ENCODE measurements at regions not wholly inside any gene's neighbourhood (a gene's known extent, or its start where the extent isn't known, plus 50 kb on each side); places are given as distances from the start of the nearest gene placed in this dataset.

DNA sequence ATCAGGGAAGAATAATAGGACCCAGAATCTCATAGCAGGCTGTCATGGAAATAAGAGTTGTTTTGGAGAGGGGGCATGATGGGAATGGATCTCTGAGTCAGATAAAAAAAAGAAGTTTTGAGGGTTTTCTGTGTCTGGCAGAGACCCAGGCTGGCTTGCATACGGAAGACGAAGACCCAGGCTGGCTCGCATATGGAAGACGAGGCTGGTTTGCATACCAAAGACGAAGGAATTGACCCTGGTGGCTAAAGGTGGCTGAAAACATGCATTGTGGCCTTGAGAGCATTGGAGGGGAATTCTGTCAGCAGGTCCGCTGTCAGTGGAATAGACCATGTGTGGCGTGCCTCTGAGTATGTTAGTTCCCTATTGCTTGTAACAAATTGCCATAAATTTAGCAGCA lies 335.1 kb downstream of the BTBD3 start:
- H3K4me3 ChIP-seq (ENCODE audit: low read depth, low read length), result no peak overlapping the region
- TF ChIP-seq, protein P1, sequence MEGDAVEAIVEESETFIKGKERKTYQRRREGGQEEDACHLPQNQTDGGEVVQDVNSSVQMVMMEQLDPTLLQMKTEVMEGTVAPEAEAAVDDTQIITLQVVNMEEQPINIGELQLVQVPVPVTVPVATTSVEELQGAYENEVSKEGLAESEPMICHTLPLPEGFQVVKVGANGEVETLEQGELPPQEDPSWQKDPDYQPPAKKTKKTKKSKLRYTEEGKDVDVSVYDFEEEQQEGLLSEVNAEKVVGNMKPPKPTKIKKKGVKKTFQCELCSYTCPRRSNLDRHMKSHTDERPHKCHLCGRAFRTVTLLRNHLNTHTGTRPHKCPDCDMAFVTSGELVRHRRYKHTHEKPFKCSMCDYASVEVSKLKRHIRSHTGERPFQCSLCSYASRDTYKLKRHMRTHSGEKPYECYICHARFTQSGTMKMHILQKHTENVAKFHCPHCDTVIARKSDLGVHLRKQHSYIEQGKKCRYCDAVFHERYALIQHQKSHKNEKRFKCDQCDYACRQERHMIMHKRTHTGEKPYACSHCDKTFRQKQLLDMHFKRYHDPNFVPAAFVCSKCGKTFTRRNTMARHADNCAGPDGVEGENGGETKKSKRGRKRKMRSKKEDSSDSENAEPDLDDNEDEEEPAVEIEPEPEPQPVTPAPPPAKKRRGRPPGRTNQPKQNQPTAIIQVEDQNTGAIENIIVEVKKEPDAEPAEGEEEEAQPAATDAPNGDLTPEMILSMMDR (IDR thresholded peaks at IDR 0.05; ENCODE audit: low read depth, low read length), result no peak

DNA sequence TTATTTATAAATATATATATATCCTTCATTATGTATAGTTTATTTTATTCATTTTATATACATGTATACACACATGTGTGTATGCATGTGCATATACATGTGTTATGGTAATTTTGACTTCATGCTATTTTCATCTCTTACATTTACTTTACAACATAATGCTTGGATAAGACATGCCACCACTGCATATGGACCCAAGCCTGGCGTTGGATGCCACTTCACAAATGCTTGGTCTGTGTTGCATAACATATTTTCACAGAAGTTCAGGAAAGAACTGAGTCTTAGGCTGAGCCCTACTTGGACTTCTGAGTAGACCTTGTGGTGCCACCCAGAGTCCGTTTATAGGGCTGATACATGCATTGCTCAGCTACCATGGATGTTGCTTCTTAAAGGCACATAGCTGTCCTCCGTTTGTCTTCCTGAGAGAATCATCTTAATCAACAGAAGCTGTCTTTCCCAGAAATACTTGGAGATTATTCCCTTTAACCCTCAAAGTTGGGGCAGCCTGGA lies 337.8 kb downstream of the BTBD3 start:
- no peak overlapping the region for H3K4me3 ChIP-seq (ENCODE audit: low read depth, low read length)
- TF ChIP-seq, protein P1 (IDR thresholded peaks at IDR 0.05; ENCODE audit: low read depth, low read length), result no peak

DNA sequence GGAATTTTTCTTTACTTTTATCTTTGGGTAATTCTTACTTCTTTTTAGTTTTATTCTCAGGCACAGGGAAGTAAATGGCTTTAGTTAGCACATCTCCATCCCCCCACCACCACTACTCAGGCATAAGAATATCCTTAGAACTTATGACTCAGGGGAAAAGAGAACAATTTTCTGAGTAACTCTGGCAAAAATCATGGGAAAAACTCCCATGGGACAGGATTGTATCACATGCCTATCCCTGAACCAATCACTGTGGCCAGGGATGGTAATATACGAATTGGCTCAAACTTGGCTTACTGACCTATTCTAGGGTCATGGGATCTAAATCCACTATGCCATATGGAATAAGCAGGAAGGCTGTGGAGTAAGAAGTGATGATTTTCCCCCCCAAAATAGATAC lies 339.1 kb downstream of the BTBD3 start:
- TF ChIP-seq, protein P1 (IDR thresholded peaks at IDR 0.05; ENCODE audit: low read depth, low read length), result no peak
- H3K4me3 ChIP-seq (ENCODE audit: low read depth, low read length), result no peak overlapping the region

DNA sequence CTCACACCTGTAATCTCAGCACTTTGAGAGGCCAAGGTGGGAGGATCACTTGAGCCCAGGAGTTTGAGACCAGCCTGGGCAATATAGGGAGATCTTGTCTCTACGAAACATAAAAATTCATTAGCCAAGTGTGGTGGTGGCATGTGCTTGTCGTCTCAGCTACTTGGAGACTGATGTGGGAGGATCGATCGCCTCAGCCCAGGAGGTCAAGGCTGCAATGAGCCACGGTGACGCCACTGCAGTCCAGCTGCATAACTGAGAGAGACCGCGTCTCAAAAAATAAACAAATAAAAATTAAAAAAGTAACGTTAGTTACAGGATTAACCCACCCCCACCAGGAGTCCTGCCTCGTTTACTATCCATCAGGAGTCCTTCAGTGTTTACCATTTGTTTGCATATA lies 345.1 kb downstream of the BTBD3 start:
- H3K4me3 ChIP-seq (ENCODE audit: low read depth, low read length), result no peak overlapping the region
- TF ChIP-seq, protein P1 (IDR thresholded peaks at IDR 0.05; ENCODE audit: low read depth, low read length), result no peak

DNA sequence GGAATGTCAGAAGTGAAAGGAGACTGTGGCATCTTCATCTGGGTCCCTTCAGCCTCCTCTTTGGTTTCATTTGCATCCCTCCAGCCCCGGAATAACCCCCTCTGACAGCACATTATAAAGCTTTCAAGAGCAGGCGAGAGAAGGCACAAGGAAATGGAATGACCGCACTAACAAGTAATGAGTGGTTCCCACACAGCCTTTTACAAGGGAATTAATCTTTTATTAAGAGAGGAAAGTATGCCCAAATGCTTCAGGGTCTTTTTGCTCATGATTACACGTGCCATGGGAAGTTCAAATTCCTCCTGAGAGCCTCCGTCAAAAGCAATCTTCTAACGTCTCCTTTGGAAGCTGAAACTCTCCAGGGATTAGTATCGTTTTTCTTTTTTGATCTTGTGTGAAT lies 347.0 kb downstream of the BTBD3 start:
- no peak overlapping the region for H3K4me3 ChIP-seq (ENCODE audit: low read depth, low read length)
- TF ChIP-seq, protein P1 (IDR thresholded peaks at IDR 0.05; ENCODE audit: low read depth, low read length), result no peak

DNA sequence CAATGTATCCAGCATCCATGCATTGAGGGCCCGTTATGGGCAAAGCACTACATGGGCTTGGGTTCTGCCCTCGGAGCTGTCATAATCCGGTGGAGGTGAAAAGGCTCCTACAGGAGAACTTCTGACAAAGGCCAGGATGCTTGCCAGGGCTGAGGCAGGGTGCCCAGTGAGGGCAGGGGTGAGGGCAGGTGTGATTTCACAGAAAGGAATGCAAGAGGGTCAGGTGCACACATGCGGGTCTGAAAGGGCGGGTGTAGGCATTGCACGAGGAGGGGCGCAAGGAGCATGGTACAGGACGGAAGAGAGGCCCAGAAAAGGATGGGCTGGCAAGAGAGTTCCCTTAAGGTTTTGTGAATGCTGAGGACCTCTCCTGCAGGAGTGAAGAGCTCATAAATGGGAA lies 348.0 kb downstream of the BTBD3 start:
- no peak overlapping the region for H3K4me3 ChIP-seq (ENCODE audit: low read depth, low read length)
- TF ChIP-seq, protein P1 (IDR thresholded peaks at IDR 0.05; ENCODE audit: low read depth, low read length), result no peak

DNA sequence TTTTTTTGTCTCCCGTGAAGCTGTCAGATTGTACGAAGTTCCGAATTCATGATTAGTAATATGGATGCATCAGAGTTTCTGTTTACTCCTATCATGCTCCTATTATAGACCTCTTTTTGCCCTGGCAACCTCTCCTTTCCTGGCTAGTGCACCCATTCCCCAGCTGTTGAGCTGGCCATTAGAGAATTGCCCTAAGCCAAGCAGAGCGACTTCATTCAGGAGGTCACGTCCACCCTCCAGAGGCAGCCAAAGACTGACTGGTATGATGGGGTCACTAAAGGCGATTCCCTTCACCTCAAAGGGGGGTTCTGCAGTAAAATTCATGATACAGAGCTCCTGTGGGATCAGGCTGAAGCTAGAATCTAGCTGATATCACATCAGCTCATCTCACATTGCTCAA lies 351.9 kb downstream of the BTBD3 start:
- no peak overlapping the region for H3K4me3 ChIP-seq (ENCODE audit: low read depth, low read length)
- TF ChIP-seq, protein P1 (IDR thresholded peaks at IDR 0.05; ENCODE audit: low read depth, low read length), result no peak
